B cell (primary cell): ENCODE measurements at regions not wholly inside any gene's neighbourhood (a gene's known extent, or its start where the extent isn't known, plus 50 kb on each side); places are given as distances from the start of the nearest gene placed in this dataset.

Source experiments
- EZH2 ChIP-seq: IDR thresholded peaks from 2 replicates; pipeline ENCODE4 v1.6.1; 2012; ENCODE audit warnings: borderline replicate concordance, low read depth, mild to moderate bottlenecking, moderate library complexity, low read length; ENCODE audit not compliant: insufficient read depth, poor library complexity, severe bottlenecking
- TF ChIP-seq, protein P1 (sequence below): fragments of 200-600 bp; IDR thresholded peaks from one replicate; pipeline ENCODE4 v1.8.0; 2022; ENCODE audit warnings: antibody characterized with exemption, mild to moderate bottlenecking

DNA sequence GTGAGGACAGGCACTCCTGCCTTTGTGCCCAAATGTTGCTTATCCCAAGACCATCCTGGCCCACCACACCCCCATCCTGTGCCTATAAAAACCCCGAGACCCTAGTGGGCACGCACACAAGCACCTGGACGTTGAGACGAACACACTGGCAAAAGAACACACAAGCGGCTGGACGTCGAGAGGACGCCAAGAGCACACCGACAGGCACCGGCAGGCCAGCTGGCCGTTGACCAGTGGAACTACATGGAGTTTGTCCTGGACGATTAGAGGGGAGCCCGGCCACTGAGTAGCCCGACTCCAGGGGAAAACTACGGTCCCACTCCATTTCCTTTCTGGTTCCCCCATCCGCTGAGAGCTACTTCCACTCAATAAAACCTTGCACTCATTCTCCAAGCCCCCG lies 301.7 kb downstream of the PCDH10 start:
- TF ChIP-seq, protein P1, sequence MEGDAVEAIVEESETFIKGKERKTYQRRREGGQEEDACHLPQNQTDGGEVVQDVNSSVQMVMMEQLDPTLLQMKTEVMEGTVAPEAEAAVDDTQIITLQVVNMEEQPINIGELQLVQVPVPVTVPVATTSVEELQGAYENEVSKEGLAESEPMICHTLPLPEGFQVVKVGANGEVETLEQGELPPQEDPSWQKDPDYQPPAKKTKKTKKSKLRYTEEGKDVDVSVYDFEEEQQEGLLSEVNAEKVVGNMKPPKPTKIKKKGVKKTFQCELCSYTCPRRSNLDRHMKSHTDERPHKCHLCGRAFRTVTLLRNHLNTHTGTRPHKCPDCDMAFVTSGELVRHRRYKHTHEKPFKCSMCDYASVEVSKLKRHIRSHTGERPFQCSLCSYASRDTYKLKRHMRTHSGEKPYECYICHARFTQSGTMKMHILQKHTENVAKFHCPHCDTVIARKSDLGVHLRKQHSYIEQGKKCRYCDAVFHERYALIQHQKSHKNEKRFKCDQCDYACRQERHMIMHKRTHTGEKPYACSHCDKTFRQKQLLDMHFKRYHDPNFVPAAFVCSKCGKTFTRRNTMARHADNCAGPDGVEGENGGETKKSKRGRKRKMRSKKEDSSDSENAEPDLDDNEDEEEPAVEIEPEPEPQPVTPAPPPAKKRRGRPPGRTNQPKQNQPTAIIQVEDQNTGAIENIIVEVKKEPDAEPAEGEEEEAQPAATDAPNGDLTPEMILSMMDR = no peak
- no peak for TF ChIP-seq EZH2
